A673 (cell line): ENCODE measurements at regions not wholly inside any gene's neighbourhood (a gene's known extent, or its start where the extent isn't known, plus 50 kb on each side); places are given as distances from the start of the nearest gene placed in this dataset.

ENCODE experiments used
- CTCF ChIP-seq: fragments of 300-800, 200-600 bp; sonication (generic); conservative IDR thresholded peaks from 2 replicates; pipeline ENCODE4 v1.5.1; 2017; ENCODE audit warnings: low read depth, mild to moderate bottlenecking, antibody characterized with exemption, low read length, moderate library complexity, mixed read lengths
- EZH2 ChIP-seq: fragments of 200-600 bp; sonication (generic); IDR thresholded peaks from 2 replicates; pipeline ENCODE4 v1.6.1; 2017; ENCODE audit warnings: borderline replicate concordance, low read depth, mild to moderate bottlenecking, mixed read lengths, antibody characterized with exemption, low read length; ENCODE audit not compliant: poor library complexity, severe bottlenecking

GRCh38 chr16:6663668-6664067 lies 669.0 kb upstream of the RBFOX1 start:
- TF ChIP-seq EZH2 (no peak), CTCF (no peak)
